ENCODE measurements at regions not wholly inside any gene's neighbourhood (a gene's known extent, or its start where the extent isn't known, plus 50 kb on each side); places are given as distances from the start of the nearest gene placed in this dataset.

- TF ChIP-seq CTCF (IDR thresholded peaks at IDR 0.05) = no peak
- ATAC-seq (ENCODE audit: low FRiP score) (no peak), DNase-seq (ENCODE audit: low spot score) (no peak)
Measured at GRCh38 chr10:106506526-106507283, 657.8 kb downstream of the SORCS1 start.

GRCh38 chr10:106504536-106504935, 660.0 kb downstream of the SORCS1 start:
- ATAC-seq (ENCODE audit: low FRiP score) = no peak
- TF ChIP-seq CTCF (IDR thresholded peaks at IDR 0.05) = no peak
- DNase-seq (ENCODE audit: low spot score) = no peak

GRCh38 chr10:106502641-106503040, 661.9 kb downstream of the SORCS1 start:
- TF ChIP-seq CTCF (IDR thresholded peaks at IDR 0.05) = no peak
- DNase-seq (ENCODE audit: low spot score) (no peak), ATAC-seq (ENCODE audit: low FRiP score) (no peak)

GRCh38 chr10:106500925-106501525, 663.5 kb downstream of the SORCS1 start:
- ATAC-seq (ENCODE audit: low FRiP score) (no peak), DNase-seq (ENCODE audit: low spot score) (no peak)
- no peak for TF ChIP-seq CTCF (IDR thresholded peaks at IDR 0.05)

GRCh38 chr10:106500041-106500924, 664.2 kb downstream of the SORCS1 start:
- TF ChIP-seq CTCF (IDR thresholded peaks at IDR 0.05) = no peak
- ATAC-seq (ENCODE audit: low FRiP score) (no peak), DNase-seq (ENCODE audit: low spot score) (no peak)

- DNase-seq (ENCODE audit: low spot score) = no peak
- no peak for ATAC-seq (ENCODE audit: low FRiP score)
- no peak for TF ChIP-seq CTCF (IDR thresholded peaks at IDR 0.05)
Measured at GRCh38 chr10:106499448-106499847, 665.1 kb downstream of the SORCS1 start.

Measured in omental fat pad (tissue), 3 donors.